MG63 (cell line): ENCODE measurements at regions not wholly inside any gene's neighbourhood (a gene's known extent, or its start where the extent isn't known, plus 50 kb on each side); places are given as distances from the start of the nearest gene placed in this dataset.
A peak's percentile ranks its signal among the peaks of the same experiment; 100 is the strongest.

Source experiments
- DNase-seq: peaks from one replicate; pipeline ENCODE4 v3.0.0-alpha.2; 2020
- H3K27me3 ChIP-seq: fragments of 250-450 bp; sonication (Bioruptor Pico); 2 replicates; pipeline ENCODE4 v1.5.1; 2020; ENCODE audit warnings: mild to moderate bottlenecking, moderate library complexity
- H3K36me3 ChIP-seq: fragments of 250-450 bp; sonication (Bioruptor Pico); 2 replicates; pipeline ENCODE4 v1.5.1; 2020; ENCODE audit warnings: mild to moderate bottlenecking, moderate library complexity
- H3K4me3 ChIP-seq: fragments of 250-450 bp; sonication (Bioruptor Pico); 2 replicates; pipeline ENCODE4 v1.5.1; 2020; ENCODE audit warnings: mild to moderate bottlenecking, moderate library complexity
- H3K9me3 ChIP-seq: fragments of 250-450 bp; sonication (Bioruptor Pico); 2 replicates; pipeline ENCODE4 v1.5.1; 2020; ENCODE audit warnings: mild to moderate bottlenecking, moderate library complexity

DNA sequence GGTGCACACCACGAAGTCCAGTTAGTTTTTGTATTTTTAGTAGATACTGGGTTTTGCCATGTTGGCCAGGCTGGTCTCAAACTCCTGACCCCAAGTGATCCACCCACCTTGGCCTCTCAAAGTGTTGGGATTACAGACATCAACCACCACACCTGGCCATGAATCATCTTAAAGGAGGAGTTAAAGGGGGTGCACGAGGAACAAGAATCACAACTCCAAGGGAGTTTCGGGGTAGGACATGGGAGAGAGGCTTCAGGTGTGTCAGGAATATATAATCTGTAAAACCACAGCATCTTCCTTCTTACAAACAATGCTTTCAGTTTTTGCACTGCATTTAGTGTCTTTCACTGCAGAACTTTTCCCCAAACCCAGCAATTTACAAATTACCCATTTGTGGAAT lies 137.4 kb upstream of the SGK1 start:
- Histone ChIP-seq H3K36me3 (no peaks in the 10 kb centered on the region), H3K27me3 (no peaks in the 10 kb centered on the region), H3K4me3 (no peak overlapping the region), H3K9me3 (no peaks in the 10 kb centered on the region)
- no peak for DNase-seq

DNA sequence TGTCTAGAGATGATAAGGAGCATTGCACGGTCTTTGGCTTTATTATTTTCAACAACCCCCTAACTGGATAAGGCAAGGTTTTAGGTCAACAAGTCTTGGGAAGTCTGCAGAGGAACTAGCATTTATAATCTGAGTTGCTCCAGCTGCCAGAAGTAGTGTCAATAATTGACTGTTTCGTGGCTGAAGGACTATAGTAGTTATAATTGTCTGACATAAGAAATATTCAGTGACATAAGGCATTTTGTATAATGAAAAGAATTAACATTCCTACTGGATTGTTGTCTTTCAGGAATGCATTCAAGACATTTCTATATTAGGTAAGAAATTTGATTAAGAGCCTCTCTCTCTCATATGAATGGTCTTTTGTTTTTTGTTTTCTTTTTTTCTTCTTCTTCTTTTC lies 136.9 kb upstream of the SGK1 start:
- H3K27me3 ChIP-seq = no peaks in the 10 kb centered on the region

GRCh38 chr6:134453792-134454510 lies 136.0 kb upstream of the SGK1 start:
- Histone ChIP-seq H3K9me3 (no peaks in the 10 kb centered on the region), H3K4me3 (no peak overlapping the region), H3K36me3 (no peaks in the 10 kb centered on the region), H3K27me3 (no peaks in the 10 kb centered on the region)
- no peak for DNase-seq

More for the DNA sequence above, 136.9 kb upstream of the SGK1 start:
- H3K36me3 ChIP-seq = no peaks in the 10 kb centered on the region
- DNase-seq = no peak
- H3K9me3 ChIP-seq = no peaks in the 10 kb centered on the region
- H3K4me3 ChIP-seq = no peak overlapping the region

DNA sequence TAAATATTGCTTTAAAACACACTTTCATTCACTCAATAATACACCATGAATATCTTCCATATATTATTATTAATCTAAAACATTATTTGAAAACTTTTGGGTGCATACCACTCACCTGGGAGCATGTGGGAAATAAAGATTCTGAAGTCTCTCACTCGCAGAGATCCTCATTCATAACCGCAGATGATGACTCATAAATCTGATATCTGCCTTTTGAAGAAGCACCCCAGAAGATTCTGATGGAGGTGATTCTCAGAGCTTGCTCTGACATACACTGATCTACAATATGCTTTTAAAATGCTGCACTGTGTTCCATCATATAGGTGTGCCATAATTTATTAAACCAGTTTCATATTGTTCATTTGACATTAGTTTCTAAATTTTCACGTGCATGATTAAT lies 135.0 kb upstream of the SGK1 start:
- DNase-seq = no peak
- H3K36me3 ChIP-seq = no peaks in the 10 kb centered on the region
- no peak overlapping the region for H3K4me3 ChIP-seq
- H3K9me3 ChIP-seq = no peaks in the 10 kb centered on the region
- H3K27me3 ChIP-seq = no peaks in the 10 kb centered on the region

DNA sequence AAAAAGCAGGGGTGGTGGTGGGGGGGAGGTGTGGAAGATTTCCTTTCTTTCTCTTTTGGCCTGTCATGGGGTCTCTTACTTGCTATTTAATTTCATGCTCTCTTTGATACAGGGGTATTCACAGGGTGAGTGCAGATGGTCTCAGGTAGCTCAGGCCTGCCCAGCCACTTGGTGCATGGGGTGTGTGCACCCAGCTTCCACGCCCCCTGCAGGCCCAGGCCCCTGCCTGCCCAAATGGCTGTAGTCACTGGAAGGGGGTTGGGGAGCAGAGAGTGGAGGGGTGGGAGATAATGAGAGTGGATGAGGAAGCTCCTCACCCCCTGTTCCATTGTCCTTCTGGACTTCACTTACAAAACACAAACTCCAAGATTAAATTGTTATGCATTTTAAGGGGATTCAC lies 133.6 kb upstream of the SGK1 start:
- Histone ChIP-seq H3K9me3 (no peaks in the 10 kb centered on the region), H3K27me3 (no peaks in the 10 kb centered on the region), H3K4me3 (no peak overlapping the region), H3K36me3 (no peaks in the 10 kb centered on the region)
- DNase-seq = no peak

GRCh38 chr6:134449781-134450180 lies 131.9 kb upstream of the SGK1 start:
- DNase-seq = no peak
- H3K9me3 ChIP-seq = no peaks in the 10 kb centered on the region
- no peaks in the 10 kb centered on the region for H3K36me3 ChIP-seq
- no peak overlapping the region for H3K4me3 ChIP-seq
- H3K27me3 ChIP-seq = no peaks in the 10 kb centered on the region

- Histone ChIP-seq H3K36me3 (no peaks in the 10 kb centered on the region), H3K9me3 (no peaks in the 10 kb centered on the region), H3K27me3 (no peaks in the 10 kb centered on the region), H3K4me3 (no peak overlapping the region)
- no peak for DNase-seq
Measured at GRCh38 chr6:134449004-134449403, 131.1 kb upstream of the SGK1 start.

DNA sequence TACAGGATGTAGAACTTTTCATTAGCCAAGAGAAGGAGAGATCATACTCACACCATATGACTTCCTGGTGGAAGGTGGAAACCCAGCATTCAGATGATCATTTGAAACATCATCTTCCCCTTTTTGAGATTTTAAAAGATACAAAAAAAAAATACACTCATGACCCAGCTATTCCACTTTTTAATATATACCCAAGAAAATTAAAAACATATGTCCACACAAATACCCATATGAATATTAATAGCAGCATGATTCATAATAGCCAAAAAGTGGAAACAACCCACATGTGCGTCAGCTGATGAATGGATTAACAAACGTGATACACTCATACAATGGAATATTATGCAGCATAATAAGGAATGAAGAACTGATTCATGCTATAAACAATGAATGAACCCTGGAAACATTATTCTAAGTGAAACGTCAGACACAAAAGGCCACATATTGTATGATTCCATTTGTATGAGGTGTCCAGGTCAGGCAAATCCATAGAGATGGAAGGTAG lies 130.0 kb upstream of the SGK1 start:
- H3K36me3 ChIP-seq = no peaks in the 10 kb centered on the region
- no peaks in the 10 kb centered on the region for H3K27me3 ChIP-seq
- DNase-seq = peak; percentile 24
- no peak overlapping the region for H3K4me3 ChIP-seq
- no peaks in the 10 kb centered on the region for H3K9me3 ChIP-seq

GRCh38 chr6:134447423-134447822 lies 129.5 kb upstream of the SGK1 start:
- Histone ChIP-seq H3K9me3 (no peaks in the 10 kb centered on the region), H3K27me3 (no peaks in the 10 kb centered on the region), H3K4me3 (no peak overlapping the region), H3K36me3 (no peaks in the 10 kb centered on the region)
- no peak for DNase-seq

DNA sequence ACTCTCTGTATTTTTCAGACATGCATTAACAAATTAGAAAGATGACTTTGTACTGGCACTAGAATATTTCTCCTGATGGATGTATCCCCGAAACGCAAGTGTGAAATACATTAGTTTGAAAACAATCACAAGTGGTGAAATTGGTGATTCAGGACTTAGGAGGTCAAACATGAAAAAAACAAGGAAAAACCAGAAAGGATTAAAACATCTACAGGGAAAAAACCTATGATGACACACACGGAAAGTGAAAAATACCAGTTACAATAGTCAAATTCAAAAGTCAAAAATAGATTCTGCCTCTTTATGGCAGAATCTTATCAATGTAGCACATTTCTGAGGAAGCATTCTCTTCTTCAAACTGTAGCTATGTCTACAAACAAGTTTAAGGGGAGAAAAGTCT lies 129.0 kb upstream of the SGK1 start:
- no peak for DNase-seq
- Histone ChIP-seq H3K9me3 (no peaks in the 10 kb centered on the region), H3K36me3 (no peaks in the 10 kb centered on the region), H3K27me3 (no peaks in the 10 kb centered on the region), H3K4me3 (no peak overlapping the region)

DNA sequence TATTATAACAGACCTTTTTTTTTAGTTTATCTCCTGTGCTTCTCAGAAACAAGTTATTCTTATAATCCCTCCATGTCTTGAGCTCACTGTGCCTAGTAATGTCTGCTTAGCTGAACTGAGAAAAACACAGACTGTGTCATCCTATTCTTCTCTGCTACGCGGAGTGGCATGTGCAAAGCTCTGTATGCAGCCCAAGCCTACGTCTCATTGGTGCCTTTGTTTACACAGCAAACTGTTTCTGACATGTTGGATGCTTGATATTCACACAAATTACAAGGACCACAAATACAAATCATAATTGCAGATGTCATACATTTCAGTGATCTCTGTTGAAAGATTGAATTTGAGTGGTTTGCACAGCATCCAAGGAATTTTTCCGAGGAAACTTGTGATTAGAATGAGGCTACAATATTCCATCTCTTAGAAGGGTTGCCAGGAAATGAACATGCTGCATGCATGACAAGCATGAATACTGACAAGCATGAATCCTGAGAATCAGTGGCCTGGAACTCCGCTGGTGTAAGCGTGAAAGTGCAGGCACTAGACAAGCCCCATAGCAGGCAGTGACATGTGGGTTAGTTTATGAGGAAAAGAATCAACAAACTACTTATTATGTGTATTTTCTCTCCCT lies 128.4 kb upstream of the SGK1 start:
- Histone ChIP-seq H3K4me3 (no peak overlapping the region), H3K36me3 (no peaks in the 10 kb centered on the region), H3K27me3 (no peaks in the 10 kb centered on the region), H3K9me3 (no peaks in the 10 kb centered on the region)
- DNase-seq = no peak

- no peak for DNase-seq
- H3K9me3 ChIP-seq = no peaks in the 10 kb centered on the region
- H3K27me3 ChIP-seq = no peaks in the 10 kb centered on the region
- H3K36me3 ChIP-seq = no peaks in the 10 kb centered on the region
- no peak overlapping the region for H3K4me3 ChIP-seq
Measured at GRCh38 chr6:134443009-134443408, 125.1 kb upstream of the SGK1 start.

DNA sequence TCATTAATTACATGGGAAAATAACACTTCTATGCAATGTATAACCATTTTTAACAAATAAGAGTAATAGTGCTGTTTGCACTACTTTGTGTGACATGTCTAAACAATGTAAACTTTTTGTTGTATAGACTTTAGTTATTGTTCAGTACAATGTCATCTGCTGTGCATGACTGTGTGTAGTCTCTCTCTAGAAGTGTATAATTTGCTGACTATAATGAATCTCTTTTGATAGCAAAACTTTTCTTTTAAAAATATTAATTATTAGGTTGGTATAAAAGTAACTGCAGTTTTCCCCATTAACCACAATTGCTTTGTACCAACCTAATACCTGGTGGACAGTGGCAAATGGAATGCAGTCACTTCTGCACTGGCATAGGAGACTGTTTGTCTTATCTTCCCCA lies 124.2 kb upstream of the SGK1 start:
- Histone ChIP-seq H3K27me3 (no peaks in the 10 kb centered on the region), H3K9me3 (no peaks in the 10 kb centered on the region), H3K4me3 (no peak overlapping the region), H3K36me3 (no peaks in the 10 kb centered on the region)
- no peak for DNase-seq

- no peak for DNase-seq
- Histone ChIP-seq H3K27me3 (no peaks in the 10 kb centered on the region), H3K4me3 (no peak overlapping the region), H3K9me3 (no peaks in the 10 kb centered on the region), H3K36me3 (no peaks in the 10 kb centered on the region)
Measured at GRCh38 chr6:134438837-134439236, 120.9 kb upstream of the SGK1 start.

- H3K36me3 ChIP-seq = no peaks in the 10 kb centered on the region
- no peaks in the 10 kb centered on the region for H3K27me3 ChIP-seq
- H3K9me3 ChIP-seq = no peaks in the 10 kb centered on the region
- DNase-seq = peak; percentile 25
- H3K4me3 ChIP-seq = no peak overlapping the region
Measured at GRCh38 chr6:134437376-134437775, 119.5 kb upstream of the SGK1 start.

DNA sequence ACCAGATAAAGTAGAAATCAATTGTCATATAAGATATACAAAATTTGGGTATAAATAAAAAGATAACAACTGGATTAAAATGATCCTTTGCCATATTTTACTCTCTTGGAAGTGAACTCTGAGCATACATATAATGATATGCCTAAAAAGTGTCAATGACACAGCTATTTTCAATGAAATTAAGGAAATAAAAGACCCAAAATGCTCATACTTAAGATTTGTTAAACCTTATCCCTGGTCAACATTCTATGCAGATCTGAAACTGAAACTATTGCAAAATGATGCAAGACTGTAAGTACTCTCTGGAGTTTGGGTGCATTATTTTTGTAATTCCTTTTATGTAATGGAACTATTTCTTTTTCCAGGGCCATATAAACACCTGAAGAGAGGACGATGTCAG lies 119.0 kb upstream of the SGK1 start:
- no peak overlapping the region for H3K4me3 ChIP-seq
- no peaks in the 10 kb centered on the region for H3K36me3 ChIP-seq
- no peaks in the 10 kb centered on the region for H3K27me3 ChIP-seq
- no peaks in the 10 kb centered on the region for H3K9me3 ChIP-seq
- DNase-seq = no peak

DNA sequence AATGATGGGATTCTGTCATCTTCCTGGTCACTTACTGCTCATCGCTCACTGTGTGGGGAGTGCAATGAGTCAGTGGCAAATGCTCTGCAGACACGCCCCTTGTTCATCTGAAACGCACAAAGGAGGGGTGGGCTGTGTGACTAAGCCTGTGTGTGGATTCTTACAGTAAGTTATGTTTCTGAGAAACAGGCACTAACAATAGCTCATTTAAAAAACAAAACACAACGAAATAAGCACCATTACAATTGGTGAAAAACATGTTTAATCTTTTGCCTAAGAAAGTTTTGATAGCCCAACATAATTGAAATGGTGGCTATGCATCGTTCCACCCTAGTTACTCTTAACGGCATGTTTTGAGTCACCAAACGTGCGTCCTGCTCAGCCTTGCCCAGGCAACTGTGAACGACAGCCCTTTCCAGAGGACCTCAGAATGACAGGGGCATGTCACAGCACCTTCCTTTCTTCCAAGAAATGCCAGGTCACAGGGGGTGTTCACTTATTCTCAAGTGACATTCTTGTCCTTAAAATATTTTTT lies 118.4 kb upstream of the SGK1 start:
- DNase-seq = peak; percentile 91
- Histone ChIP-seq H3K27me3 (no peaks in the 10 kb centered on the region), H3K4me3 (peak overlapping the region; percentile 19)

DNA sequence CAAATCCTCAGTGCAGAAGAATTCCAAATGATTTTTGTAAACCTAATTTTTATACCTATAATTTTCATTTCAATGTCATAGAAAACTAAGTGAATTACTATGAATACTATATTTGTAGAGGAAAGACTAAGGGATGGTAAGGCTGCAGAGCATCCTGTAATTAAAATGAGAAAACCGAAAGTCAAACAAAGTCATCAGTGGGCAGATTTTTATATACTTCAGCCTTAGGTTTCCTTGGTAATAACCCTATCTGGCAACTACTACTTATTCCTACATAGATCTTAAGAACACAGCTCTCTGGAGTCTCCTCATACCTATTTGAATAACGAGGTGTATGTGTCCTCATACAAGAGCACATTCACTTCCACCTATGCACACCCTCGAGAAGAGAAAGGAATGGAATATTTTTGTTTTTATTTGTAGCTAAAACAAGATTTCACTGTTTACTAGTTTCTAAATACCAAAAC lies 117.9 kb upstream of the SGK1 start:
- H3K9me3 ChIP-seq = no peaks in the 10 kb centered on the region
- peak overlapping the region; percentile 19 for H3K4me3 ChIP-seq
- no peaks in the 10 kb centered on the region for H3K36me3 ChIP-seq
- no peaks in the 10 kb centered on the region for H3K27me3 ChIP-seq
- DNase-seq = no peak

More for the DNA sequence above, 118.4 kb upstream of the SGK1 start:
- Histone ChIP-seq H3K36me3 (no peaks in the 10 kb centered on the region), H3K9me3 (no peaks in the 10 kb centered on the region)
